Stimulated activated memory B cell treated with anti-CD40 and anti-IgM and Interleukin-4, amounts not matched to agents 10 μg/mL and 1 μg/mL and 100 μg/mL, for 72 hours (primary cell): ENCODE measurements at regions not wholly inside any gene's neighbourhood (a gene's known extent, or its start where the extent isn't known, plus 50 kb on each side); places are given as distances from the start of the nearest gene placed in this dataset.

Source experiments
- ATAC-seq: fragments of 150-1000 bp; cut with Tn5 transposase; 2 replicates; pipeline ENCODE4 v1.10.0; 2021
- H3K27ac Mint-ChIP-seq: one replicate; pipeline ENCODE4 v1.8.0; 2022; ENCODE audit warnings: mild to moderate bottlenecking, mixed read lengths
- H3K27me3 Mint-ChIP-seq: one replicate; pipeline ENCODE4 v1.8.0; 2022; ENCODE audit warnings: mixed read lengths
- H3K36me3 Mint-ChIP-seq: one replicate; pipeline ENCODE4 v1.8.0; 2022; ENCODE audit warnings: mixed read lengths
- H3K4me1 Mint-ChIP-seq: one replicate; pipeline ENCODE4 v1.8.0; 2022; ENCODE audit warnings: mixed read lengths
- H3K4me3 Mint-ChIP-seq: one replicate; pipeline ENCODE4 v1.8.0; 2022; ENCODE audit warnings: mild to moderate bottlenecking, moderate library complexity, mixed read lengths
- H3K9me3 Mint-ChIP-seq: one replicate; pipeline ENCODE4 v1.8.0; 2022; ENCODE audit warnings: mixed read lengths

DNA sequence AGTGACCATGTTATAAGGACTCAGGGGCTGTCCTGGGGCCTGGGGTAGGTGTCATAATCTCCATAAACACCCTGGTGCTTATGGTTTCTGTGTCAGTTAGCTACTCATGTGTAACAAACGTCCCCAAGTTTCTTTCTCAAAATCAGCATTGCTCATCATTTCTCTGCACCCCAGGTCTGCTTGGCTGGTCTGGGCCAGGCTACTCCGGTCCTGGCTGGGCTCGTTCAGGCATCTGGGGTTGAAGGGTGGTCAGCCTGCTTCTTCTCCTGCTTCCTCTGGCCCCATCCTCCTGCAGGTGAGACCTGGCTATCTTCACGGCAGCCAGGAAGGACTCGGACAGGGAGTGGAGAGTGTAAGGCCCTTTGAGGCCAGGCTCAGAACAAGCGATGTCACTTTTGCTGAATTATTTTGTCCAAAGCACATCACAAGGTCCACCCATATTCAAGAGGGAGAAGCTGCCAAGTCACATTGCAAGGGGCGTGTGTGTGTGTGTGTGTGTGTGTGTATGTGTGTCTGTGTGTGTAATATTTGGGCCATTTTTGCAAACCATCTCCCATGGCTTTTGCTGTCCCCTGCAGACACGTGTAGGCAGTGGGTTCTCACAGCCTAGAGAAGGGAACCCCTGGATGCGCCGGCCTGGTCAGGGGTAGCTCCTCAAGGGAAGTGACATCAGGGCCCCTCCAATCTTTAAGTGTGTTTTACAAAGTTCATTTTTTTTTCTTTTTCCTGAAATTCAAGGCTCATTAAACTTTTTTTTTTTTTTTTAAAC lies 535.8 kb downstream of the TBC1D22A start:
- Mint-ChIP-seq H3K4me3 (no peak overlapping the region), H3K27ac (no peak overlapping the region), H3K4me1 (no peaks in the 10 kb centered on the region), H3K27me3 (peaks cover 22% of the 10 kb centered on the region), H3K9me3 (no peaks in the 10 kb centered on the region), H3K36me3 (no peaks in the 10 kb centered on the region)
- peak; percentile 24 for ATAC-seq

- Mint-ChIP-seq H3K4me1 (no peaks in the 10 kb centered on the region), H3K27ac (no peak overlapping the region), H3K36me3 (no peaks in the 10 kb centered on the region), H3K27me3 (peaks cover 22% of the 10 kb centered on the region), H3K9me3 (no peaks in the 10 kb centered on the region), H3K4me3 (no peak overlapping the region)
- no peak for ATAC-seq
These were observed 535.0 kb downstream of the TBC1D22A start for GRCh38 chr22:47297261-47298016.

- no peak for ATAC-seq
- no peak overlapping the region for H3K27ac Mint-ChIP-seq
- H3K36me3 Mint-ChIP-seq, result no peaks in the 10 kb centered on the region
- H3K9me3 Mint-ChIP-seq, result no peaks in the 10 kb centered on the region
- peaks cover 22% of the 10 kb centered on the region for H3K27me3 Mint-ChIP-seq
- H3K4me1 Mint-ChIP-seq, result no peaks in the 10 kb centered on the region
- no peak overlapping the region for H3K4me3 Mint-ChIP-seq
These were observed 534.2 kb downstream of the TBC1D22A start for GRCh38 chr22:47296405-47297260.

DNA sequence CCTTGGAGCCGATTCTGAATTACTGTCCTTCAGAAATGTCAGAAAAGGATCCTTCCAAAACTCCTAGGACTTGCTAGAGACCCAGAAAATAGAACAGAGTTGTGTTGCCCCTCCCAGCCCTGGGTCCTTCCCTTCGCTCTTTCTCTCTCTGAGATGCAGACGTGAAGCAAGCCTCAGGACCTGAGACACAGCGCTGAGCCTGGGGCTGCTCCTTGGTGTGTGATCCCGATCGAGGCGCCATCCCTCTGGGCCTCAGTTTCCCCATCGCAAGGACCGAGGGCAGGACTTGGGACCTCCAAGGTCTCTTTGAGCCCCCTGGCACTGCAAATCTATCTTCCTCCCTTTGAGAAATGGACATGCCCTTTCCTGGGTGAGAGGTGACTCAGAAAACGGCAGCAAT lies 533.5 kb downstream of the TBC1D22A start:
- ATAC-seq, result no peak
- H3K4me1 Mint-ChIP-seq, result no peaks in the 10 kb centered on the region
- H3K36me3 Mint-ChIP-seq, result no peaks in the 10 kb centered on the region
- peaks cover 22% of the 10 kb centered on the region for H3K27me3 Mint-ChIP-seq
- H3K9me3 Mint-ChIP-seq, result no peaks in the 10 kb centered on the region
- no peak overlapping the region for H3K4me3 Mint-ChIP-seq
- H3K27ac Mint-ChIP-seq, result no peak overlapping the region

- Mint-ChIP-seq H3K9me3 (no peaks in the 10 kb centered on the region), H3K36me3 (no peaks in the 10 kb centered on the region), H3K4me1 (no peaks in the 10 kb centered on the region), H3K27me3 (peaks cover 22% of the 10 kb centered on the region), H3K27ac (no peak overlapping the region), H3K4me3 (no peak overlapping the region)
- no peak for ATAC-seq
These were observed 532.9 kb downstream of the TBC1D22A start for GRCh38 chr22:47295226-47295901.

- peaks cover 22% of the 10 kb centered on the region for H3K27me3 Mint-ChIP-seq
- no peak overlapping the region for H3K27ac Mint-ChIP-seq
- no peaks in the 10 kb centered on the region for H3K4me1 Mint-ChIP-seq
- no peak for ATAC-seq
- no peaks in the 10 kb centered on the region for H3K9me3 Mint-ChIP-seq
- H3K4me3 Mint-ChIP-seq, result no peak overlapping the region
- no peaks in the 10 kb centered on the region for H3K36me3 Mint-ChIP-seq
These were observed 532.1 kb downstream of the TBC1D22A start for GRCh38 chr22:47294576-47294975.

GRCh38 chr22:47294222-47294532 lies 531.7 kb downstream of the TBC1D22A start:
- Mint-ChIP-seq H3K4me3 (no peak overlapping the region), H3K4me1 (no peaks in the 10 kb centered on the region), H3K27ac (no peak overlapping the region), H3K9me3 (no peaks in the 10 kb centered on the region), H3K36me3 (no peaks in the 10 kb centered on the region), H3K27me3 (peaks cover 22% of the 10 kb centered on the region)
- ATAC-seq, result no peak

- ATAC-seq, result no peak
- H3K27me3 Mint-ChIP-seq, result peaks cover 22% of the 10 kb centered on the region
- no peaks in the 10 kb centered on the region for H3K36me3 Mint-ChIP-seq
- no peaks in the 10 kb centered on the region for H3K9me3 Mint-ChIP-seq
- H3K4me3 Mint-ChIP-seq, result no peak overlapping the region
- no peak overlapping the region for H3K27ac Mint-ChIP-seq
- no peaks in the 10 kb centered on the region for H3K4me1 Mint-ChIP-seq
These were observed 531.1 kb downstream of the TBC1D22A start for GRCh38 chr22:47293368-47294221.

- Mint-ChIP-seq H3K27ac (no peak overlapping the region), H3K4me1 (no peaks in the 10 kb centered on the region), H3K36me3 (no peaks in the 10 kb centered on the region), H3K9me3 (peaks cover 7% of the 10 kb centered on the region), H3K4me3 (no peak overlapping the region), H3K27me3 (peaks cover 22% of the 10 kb centered on the region)
- ATAC-seq, result no peak
These were observed 530.3 kb downstream of the TBC1D22A start for GRCh38 chr22:47292546-47293320.

DNA sequence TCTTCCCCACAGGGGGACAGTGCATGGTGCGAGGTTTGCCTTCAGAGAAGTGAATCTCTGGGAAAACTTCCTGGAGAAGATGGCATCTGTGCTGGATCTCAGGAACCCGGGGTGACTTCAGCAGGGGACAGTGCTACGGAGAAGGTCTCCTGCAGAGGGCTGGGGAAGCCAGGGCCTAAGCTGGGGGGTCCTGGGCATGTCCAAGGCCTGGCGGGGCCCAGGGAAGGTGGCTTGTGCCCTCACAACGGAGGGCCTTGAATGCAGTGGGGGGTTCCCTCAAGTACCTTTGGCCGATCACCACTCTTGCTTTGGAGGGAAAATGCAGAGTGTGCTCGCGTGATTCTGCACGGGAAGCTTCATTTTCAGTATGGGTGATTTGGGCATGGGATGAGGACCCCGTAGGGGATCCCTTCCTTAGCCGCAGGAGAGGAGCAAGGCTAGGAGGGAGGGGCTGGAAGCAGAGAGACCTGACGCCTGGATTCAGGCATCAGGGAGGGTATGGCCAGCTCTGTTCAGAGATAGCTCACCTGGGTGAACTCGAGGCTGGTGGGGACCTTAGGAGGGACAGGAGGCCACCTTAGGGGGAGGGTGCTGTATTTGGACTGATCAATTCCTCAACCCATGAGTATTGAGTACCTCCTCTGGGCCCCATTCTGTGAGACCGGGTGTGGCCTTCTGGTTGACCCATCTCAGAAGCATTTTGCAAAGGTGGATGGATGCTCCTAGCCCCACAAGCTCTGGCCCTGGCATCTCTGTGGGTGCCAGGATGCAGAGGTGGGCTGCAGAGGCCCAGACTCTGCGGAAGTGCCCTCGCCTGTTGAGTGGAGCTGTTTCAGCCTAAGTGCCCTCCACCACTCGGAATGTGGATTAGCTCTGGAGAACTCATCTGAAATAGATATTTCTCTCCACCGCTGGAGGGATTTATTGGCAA lies 529.4 kb downstream of the TBC1D22A start:
- Mint-ChIP-seq H3K9me3 (peaks cover 8% of the 10 kb centered on the region), H3K4me1 (no peaks in the 10 kb centered on the region), H3K36me3 (no peaks in the 10 kb centered on the region), H3K27ac (no peak overlapping the region), H3K27me3 (peaks cover 22% of the 10 kb centered on the region), H3K4me3 (no peak overlapping the region)
- no peak for ATAC-seq

DNA sequence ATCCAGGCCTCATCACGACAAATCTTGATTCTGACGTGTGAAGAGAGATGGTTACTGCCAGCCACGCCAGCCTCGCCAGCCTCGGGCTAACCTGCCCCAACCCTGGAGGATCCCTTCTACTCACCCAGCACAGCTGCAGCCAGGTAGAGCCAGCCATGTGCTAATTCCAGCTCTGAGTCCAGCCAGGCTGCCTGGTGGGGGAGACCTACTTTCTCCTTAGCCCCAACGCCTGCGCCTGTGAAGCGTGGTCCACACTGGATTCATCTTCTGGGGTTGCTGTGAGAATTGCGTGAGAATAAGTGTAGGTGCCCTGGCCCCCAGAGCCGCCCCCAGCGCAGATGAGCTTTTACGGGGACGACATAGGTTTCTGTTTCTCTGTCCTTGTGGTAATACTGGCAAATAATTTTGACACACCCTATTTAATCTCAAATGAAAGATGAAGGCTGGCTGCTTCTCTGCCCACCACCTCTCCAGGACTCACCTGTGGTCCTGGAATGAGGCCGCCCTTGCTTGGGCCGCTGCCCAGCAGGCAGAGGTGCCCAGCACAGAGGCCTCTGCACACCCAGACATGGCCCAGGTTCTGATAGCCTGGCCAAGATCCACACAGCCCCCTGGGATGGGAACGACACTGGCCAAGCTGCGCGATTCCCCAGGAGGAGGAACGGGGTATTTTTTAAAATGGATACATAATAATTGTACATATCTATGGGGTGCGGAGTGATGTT lies 528.4 kb downstream of the TBC1D22A start:
- H3K36me3 Mint-ChIP-seq, result no peaks in the 10 kb centered on the region

GRCh38 chr22:47289336-47289985 lies 527.0 kb downstream of the TBC1D22A start:
- Mint-ChIP-seq H3K4me3 (no peak overlapping the region), H3K9me3 (peaks cover 8% of the 10 kb centered on the region), H3K4me1 (no peaks in the 10 kb centered on the region), H3K36me3 (no peaks in the 10 kb centered on the region), H3K27ac (no peak overlapping the region), H3K27me3 (peaks cover 8% of the 10 kb centered on the region)
- no peak for ATAC-seq

More for the DNA sequence above, 528.4 kb downstream of the TBC1D22A start:
- no peaks in the 10 kb centered on the region for H3K4me1 Mint-ChIP-seq
- H3K27me3 Mint-ChIP-seq, result peaks cover 19% of the 10 kb centered on the region
- H3K9me3 Mint-ChIP-seq, result peaks cover 8% of the 10 kb centered on the region
- no peak for ATAC-seq
- H3K4me3 Mint-ChIP-seq, result no peak overlapping the region
- H3K27ac Mint-ChIP-seq, result no peak overlapping the region
